Stomach (tissue), 4 donors: ENCODE measurements at regions not wholly inside any gene's neighbourhood (a gene's known extent, or its start where the extent isn't known, plus 50 kb on each side); places are given as distances from the start of the nearest gene placed in this dataset.
"Not testable (repeated sequence)": the region's sequence is repeated elsewhere in the genome, so short reads cannot be mapped to it uniquely, and the experiment has no call there.

ENCODE experiments used
- POLR2AphosphoS5 ChIP-seq, 3 donors: sonication (generic); formaldehyde crosslinking; IDR thresholded peaks; one replicate each; pipeline ENCODE4 v1.6.1; 2016; ENCODE audit warnings: antibody characterized with exemption in 3 of 3
- TF ChIP-seq, protein P1 (sequence below), 7 experiments: fragments of 450-650 bp in 4 of 7; fragments of 200-600 bp in 3 of 7; sonication (generic) in 3 of 7; IDR thresholded peaks; one replicate each; pipeline ENCODE4 v1.5.1; 2016 to 2019; ENCODE audit warnings: antibody characterized with exemption in 7 of 7, control low read depth in 2 of 7, mild to moderate bottlenecking in 1 of 7

DNA sequence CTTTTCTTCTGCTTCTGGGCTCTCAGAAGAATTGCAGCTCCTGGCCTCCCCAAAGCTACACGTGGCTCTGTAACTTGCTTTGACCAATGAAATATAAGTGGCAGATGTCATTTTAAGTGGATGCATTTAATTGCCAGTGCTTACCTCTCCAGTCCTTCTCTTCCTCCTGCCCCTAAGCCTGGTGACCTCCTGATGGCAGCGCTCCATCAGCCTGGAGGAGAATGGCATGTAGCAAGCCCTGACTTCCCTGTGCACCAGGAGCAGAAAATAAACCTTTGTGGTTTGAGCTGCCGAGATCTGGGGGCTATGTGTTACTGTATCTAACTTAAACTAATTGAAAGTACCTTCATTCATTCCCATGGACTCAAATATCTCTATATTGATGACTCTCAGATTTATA is 304.7 kb upstream of the CHRNA7 start:
- TF ChIP-seq, protein P1, sequence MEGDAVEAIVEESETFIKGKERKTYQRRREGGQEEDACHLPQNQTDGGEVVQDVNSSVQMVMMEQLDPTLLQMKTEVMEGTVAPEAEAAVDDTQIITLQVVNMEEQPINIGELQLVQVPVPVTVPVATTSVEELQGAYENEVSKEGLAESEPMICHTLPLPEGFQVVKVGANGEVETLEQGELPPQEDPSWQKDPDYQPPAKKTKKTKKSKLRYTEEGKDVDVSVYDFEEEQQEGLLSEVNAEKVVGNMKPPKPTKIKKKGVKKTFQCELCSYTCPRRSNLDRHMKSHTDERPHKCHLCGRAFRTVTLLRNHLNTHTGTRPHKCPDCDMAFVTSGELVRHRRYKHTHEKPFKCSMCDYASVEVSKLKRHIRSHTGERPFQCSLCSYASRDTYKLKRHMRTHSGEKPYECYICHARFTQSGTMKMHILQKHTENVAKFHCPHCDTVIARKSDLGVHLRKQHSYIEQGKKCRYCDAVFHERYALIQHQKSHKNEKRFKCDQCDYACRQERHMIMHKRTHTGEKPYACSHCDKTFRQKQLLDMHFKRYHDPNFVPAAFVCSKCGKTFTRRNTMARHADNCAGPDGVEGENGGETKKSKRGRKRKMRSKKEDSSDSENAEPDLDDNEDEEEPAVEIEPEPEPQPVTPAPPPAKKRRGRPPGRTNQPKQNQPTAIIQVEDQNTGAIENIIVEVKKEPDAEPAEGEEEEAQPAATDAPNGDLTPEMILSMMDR (IDR thresholded peaks at IDR 0.05): not testable (repeated sequence)
- TF ChIP-seq POLR2AphosphoS5 (IDR thresholded peaks at IDR 0.05): not testable (repeated sequence)
